ENCODE measurements at regions not wholly inside any gene's neighbourhood (a gene's known extent, or its start where the extent isn't known, plus 50 kb on each side); places are given as distances from the start of the nearest gene placed in this dataset.

GRCh38 chr16:73951481-73951880 is 345.1 kb upstream of the PSMD7 start:
- ChIA-PET POLR2A (no interaction called here), RAD21 (ENCODE audit: low non-redundant PET in 1 of 2, low total read pairs in 2 of 2, uncharacterized antibody in 2 of 2, unreplicated experiment in 2 of 2) (no interaction called here), CTCF (no interaction called here)
- intact Hi-C loops (cut with micrococcal nuclease), result loop anchor here (10.0 kb wide), 1 partner anchor 1447 kb away; no protein-coding TSS in a partner anchor
- no peaks in the 10 kb centered on the region for H3K36me3 ChIP-seq (ENCODE audit: control insufficient read depth in 1 of 2, insufficient read depth in 2 of 2, low read length in 2 of 2)
- peaks cover 27% of the 10 kb centered on the region for H3K27me3 ChIP-seq (ENCODE audit: insufficient read depth, low read length)
- H2AFZ ChIP-seq (ENCODE audit: low read depth, low read length, poor library complexity, severe bottlenecking), result no peak overlapping the region
- H3K4me3 ChIP-seq (replicated peaks in 1 of 2; ENCODE audit: low read depth in 1 of 2, low read length in 2 of 2), result no peak overlapping the region
- ATAC-seq (no peak), DNase-seq (ENCODE audit: low read depth, low spot score) (no peak)
- H3K79me2 ChIP-seq (ENCODE audit: insufficient read depth, low read length), result no peaks in the 10 kb centered on the region
- H3K4me2 ChIP-seq (ENCODE audit: low read length), result no peak overlapping the region
- H3K9ac ChIP-seq (ENCODE audit: low read length), result no peak overlapping the region
- TF ChIP-seq FOSL1 (IDR thresholded peaks at IDR 0.05; ENCODE audit: low read depth) (no peak), EGR1 (IDR thresholded peaks at IDR 0.05; ENCODE audit: low read depth) (no peak), YY1 (IDR thresholded peaks at IDR 0.05; ENCODE audit: extremely low read depth, insufficient replicate concordance, low read depth, low read length) (no peak), TCF7L2 (IDR thresholded peaks at IDR 0.05; ENCODE audit: borderline replicate concordance, extremely low read depth, insufficient read depth, insufficient read length) (no peak), CEBPB (IDR thresholded peaks at IDR 0.05; ENCODE audit: low read depth) (no peak), EZH2phosphoT487 (IDR thresholded peaks at IDR 0.05; ENCODE audit: borderline replicate concordance) (no peak), POLR2A (IDR thresholded peaks at IDR 0.05; ENCODE audit: borderline replicate concordance, extremely low read depth, insufficient read depth, insufficient read length) (no peak), ELF1 (IDR thresholded peaks at IDR 0.05; ENCODE audit: borderline replicate concordance, low read depth) (no peak), SIN3A (IDR thresholded peaks at IDR 0.05; ENCODE audit: low read depth) (no peak)
- TF ChIP-seq, protein P1, sequence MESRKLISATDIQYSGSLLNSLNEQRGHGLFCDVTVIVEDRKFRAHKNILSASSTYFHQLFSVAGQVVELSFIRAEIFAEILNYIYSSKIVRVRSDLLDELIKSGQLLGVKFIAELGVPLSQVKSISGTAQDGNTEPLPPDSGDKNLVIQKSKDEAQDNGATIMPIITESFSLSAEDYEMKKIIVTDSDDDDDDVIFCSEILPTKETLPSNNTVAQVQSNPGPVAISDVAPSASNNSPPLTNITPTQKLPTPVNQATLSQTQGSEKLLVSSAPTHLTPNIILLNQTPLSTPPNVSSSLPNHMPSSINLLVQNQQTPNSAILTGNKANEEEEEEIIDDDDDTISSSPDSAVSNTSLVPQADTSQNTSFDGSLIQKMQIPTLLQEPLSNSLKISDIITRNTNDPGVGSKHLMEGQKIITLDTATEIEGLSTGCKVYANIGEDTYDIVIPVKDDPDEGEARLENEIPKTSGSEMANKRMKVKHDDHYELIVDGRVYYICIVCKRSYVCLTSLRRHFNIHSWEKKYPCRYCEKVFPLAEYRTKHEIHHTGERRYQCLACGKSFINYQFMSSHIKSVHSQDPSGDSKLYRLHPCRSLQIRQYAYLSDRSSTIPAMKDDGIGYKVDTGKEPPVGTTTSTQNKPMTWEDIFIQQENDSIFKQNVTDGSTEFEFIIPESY (IDR thresholded peaks at IDR 0.05; ENCODE audit: extremely low read depth, insufficient replicate concordance, low read length), result no peak
- H4K20me1 ChIP-seq (ENCODE audit: insufficient read depth), result no peaks in the 10 kb centered on the region
- no TSS peak for BruUV-seq (replicated peaks)
- no peaks in the 10 kb centered on the region for H3K9me2 ChIP-seq (ENCODE audit: insufficient read depth)
- H3K9me3 ChIP-seq (ENCODE audit: control insufficient read depth in 1 of 2, insufficient read depth in 1 of 2, low read depth in 1 of 2, low read length in 2 of 2), result no peaks in the 10 kb centered on the region
- H3K4me1 ChIP-seq (ENCODE audit: control insufficient read depth in 1 of 2, insufficient read depth in 2 of 2, low read length in 2 of 2), result no peaks in the 10 kb centered on the region
- H3K27ac ChIP-seq (ENCODE audit: low read depth, low read length), result no peak overlapping the region
